ENCODE measurements at regions not wholly inside any gene's neighbourhood (a gene's known extent, or its start where the extent isn't known, plus 50 kb on each side); places are given as distances from the start of the nearest gene placed in this dataset.

- Histone ChIP-seq H3K9me3 (ENCODE audit: control insufficient read depth, low read length) (no peaks in the 10 kb centered on the region), H3K9ac (no peak overlapping the region), H2AFZ (no peak overlapping the region), H3K79me2 (no peaks in the 10 kb centered on the region), H3K4me3 (ENCODE audit: low read depth, low read length) (no peak overlapping the region), H3K27ac (no peak overlapping the region), H3K36me3 (ENCODE audit: control insufficient read depth, insufficient read depth, low read length) (no peaks in the 10 kb centered on the region), H3K27me3 (ENCODE audit: control insufficient read depth, insufficient read depth, low read length) (no peaks in the 10 kb centered on the region), H3K4me2 (ENCODE audit: low read length) (no peak overlapping the region), H3K4me1 (no peaks in the 10 kb centered on the region)
- TF ChIP-seq CTCF (IDR thresholded peaks at IDR 0.05) = no peak
Observed at GRCh38 chr5:39661026-39661779, 236.4 kb upstream of the DAB2 start.

- H3K9me3 ChIP-seq (ENCODE audit: control insufficient read depth, low read length) = no peaks in the 10 kb centered on the region
- H3K4me3 ChIP-seq (ENCODE audit: low read depth, low read length) = no peak overlapping the region
- H3K36me3 ChIP-seq (ENCODE audit: control insufficient read depth, insufficient read depth, low read length) = no peaks in the 10 kb centered on the region
- H3K27ac ChIP-seq = no peak overlapping the region
- no peaks in the 10 kb centered on the region for H3K27me3 ChIP-seq (ENCODE audit: control insufficient read depth, insufficient read depth, low read length)
- H3K79me2 ChIP-seq = no peaks in the 10 kb centered on the region
- H3K4me2 ChIP-seq (ENCODE audit: low read length) = no peak overlapping the region
- no peak for TF ChIP-seq CTCF (IDR thresholded peaks at IDR 0.05)
- H3K4me1 ChIP-seq = no peaks in the 10 kb centered on the region
- H2AFZ ChIP-seq = no peak overlapping the region
- H3K9ac ChIP-seq = no peak overlapping the region
Observed at GRCh38 chr5:39660020-39660419, 235.2 kb upstream of the DAB2 start.

GRCh38 chr5:39658866-39659265 lies 234.1 kb upstream of the DAB2 start:
- H3K27me3 ChIP-seq (ENCODE audit: control insufficient read depth, insufficient read depth, low read length) = no peaks in the 10 kb centered on the region
- H3K36me3 ChIP-seq (ENCODE audit: control insufficient read depth, insufficient read depth, low read length) = no peaks in the 10 kb centered on the region
- no peaks in the 10 kb centered on the region for H3K9me3 ChIP-seq (ENCODE audit: control insufficient read depth, low read length)
- TF ChIP-seq CTCF (IDR thresholded peaks at IDR 0.05) = no peak
- H3K4me1 ChIP-seq = no peaks in the 10 kb centered on the region
- H2AFZ ChIP-seq = no peak overlapping the region
- H3K79me2 ChIP-seq = no peaks in the 10 kb centered on the region
- no peak overlapping the region for H3K9ac ChIP-seq
- H3K4me2 ChIP-seq (ENCODE audit: low read length) = no peak overlapping the region
- H3K4me3 ChIP-seq (ENCODE audit: low read depth, low read length) = no peak overlapping the region
- H3K27ac ChIP-seq = no peak overlapping the region

- no peak for TF ChIP-seq CTCF (IDR thresholded peaks at IDR 0.05)
- Histone ChIP-seq H3K4me3 (ENCODE audit: low read depth, low read length) (no peak overlapping the region), H3K4me1 (no peaks in the 10 kb centered on the region), H3K27me3 (ENCODE audit: control insufficient read depth, insufficient read depth, low read length) (no peaks in the 10 kb centered on the region), H3K79me2 (no peaks in the 10 kb centered on the region), H3K9me3 (ENCODE audit: control insufficient read depth, low read length) (no peaks in the 10 kb centered on the region), H2AFZ (no peak overlapping the region), H3K9ac (no peak overlapping the region), H3K4me2 (ENCODE audit: low read length) (no peak overlapping the region), H3K27ac (no peak overlapping the region), H3K36me3 (ENCODE audit: control insufficient read depth, insufficient read depth, low read length) (no peaks in the 10 kb centered on the region)
Observed at GRCh38 chr5:39657943-39658342, 233.2 kb upstream of the DAB2 start.

- Histone ChIP-seq H3K9me3 (ENCODE audit: control insufficient read depth, low read length) (no peaks in the 10 kb centered on the region), H3K9ac (no peak overlapping the region), H3K27me3 (ENCODE audit: control insufficient read depth, insufficient read depth, low read length) (no peaks in the 10 kb centered on the region), H3K4me1 (no peaks in the 10 kb centered on the region), H3K27ac (no peak overlapping the region), H3K36me3 (ENCODE audit: control insufficient read depth, insufficient read depth, low read length) (no peaks in the 10 kb centered on the region), H3K79me2 (no peaks in the 10 kb centered on the region), H2AFZ (no peak overlapping the region), H3K4me2 (ENCODE audit: low read length) (no peak overlapping the region), H3K4me3 (ENCODE audit: low read depth, low read length) (no peak overlapping the region)
- no peak for TF ChIP-seq CTCF (IDR thresholded peaks at IDR 0.05)
Observed at GRCh38 chr5:39656600-39656999, 231.8 kb upstream of the DAB2 start.
